ENCODE measurements at regions not wholly inside any gene's neighbourhood (a gene's known extent, or its start where the extent isn't known, plus 50 kb on each side); places are given as distances from the start of the nearest gene placed in this dataset.

GRCh38 chr4:18480342-18480741 is 458.8 kb upstream of the LCORL start:
- Histone ChIP-seq H3K27ac (ENCODE audit: low read depth in 2 of 2, low read length in 1 of 2) (no peak overlapping the region), H3K9ac (no peak overlapping the region), H3K4me2 (no peak overlapping the region), H3K27me3 (ENCODE audit: insufficient read depth) (no peaks in the 10 kb centered on the region), H2AFZ (ENCODE audit: low read depth) (no peak overlapping the region), H4K20me1 (ENCODE audit: insufficient read depth) (no peaks in the 10 kb centered on the region), H3K9me3 (peaks cover 4% of the 10 kb centered on the region; the same call in 1 of the 2 replicates), H3F3A (replicated peaks; ENCODE audit: insufficient read depth) (no peaks in the 10 kb centered on the region), H3K9me2 (no peaks in the 10 kb centered on the region), H3K4me3 (ENCODE audit: low read depth in 2 of 2, low read length in 1 of 2) (no peak overlapping the region), H3K79me2 (ENCODE audit: insufficient read depth) (no peaks in the 10 kb centered on the region), H3K4me1 (ENCODE audit: control insufficient read depth in 1 of 2, insufficient read depth in 2 of 2, low read depth in 1 of 2, low read length in 1 of 2) (no peaks in the 10 kb centered on the region), H3K36me3 (replicated peaks in 1 of 2; ENCODE audit: control insufficient read depth in 1 of 2, insufficient read depth in 2 of 2, low read length in 1 of 2) (no peaks in the 10 kb centered on the region)
- DNase-seq = no peak
- POLR2A ChIA-PET = no interaction called here
- CTCF ChIA-PET = interaction anchor here (0.7 kb wide), 1 partner anchor 15 kb away, joined by 3 read pairs; no protein-coding TSS in a partner anchor
- TF ChIP-seq USF1 (IDR thresholded peaks at IDR 0.05; ENCODE audit: borderline replicate concordance, low read depth) = no peak
- no peak for TF ChIP-seq CHD2 (IDR thresholded peaks at IDR 0.05; ENCODE audit: low read length, partially characterized antibody)
- no peak for TF ChIP-seq YY1 (IDR thresholded peaks at IDR 0.05; ENCODE audit: low read depth)
- no peak for TF ChIP-seq FOSL2 (IDR thresholded peaks at IDR 0.05; ENCODE audit: borderline replicate concordance, low read depth)
- TF ChIP-seq EZH2phosphoT487 (IDR thresholded peaks at IDR 0.05; ENCODE audit: borderline replicate concordance, low read depth) = no peak
- TF ChIP-seq USF2 (IDR thresholded peaks at IDR 0.05; ENCODE audit: borderline replicate concordance, low read depth, low read length) = no peak
- TF ChIP-seq CTCF (IDR thresholded peaks at IDR 0.05) = no peak
- TF ChIP-seq ZBTB33 (IDR thresholded peaks at IDR 0.05; ENCODE audit: borderline replicate concordance, low read depth) = no peak
- TF ChIP-seq TAF1 (IDR thresholded peaks at IDR 0.05; ENCODE audit: borderline replicate concordance, low read depth, low read length) = no peak
- no peak for TF ChIP-seq EP300 (IDR thresholded peaks at IDR 0.05; ENCODE audit: borderline replicate concordance in 1 of 2, low read depth in 1 of 2, low read length in 1 of 2)
- no peak for TF ChIP-seq RAD21 (IDR thresholded peaks at IDR 0.05; ENCODE audit: low read length)
- no peak for TF ChIP-seq JUND (IDR thresholded peaks at IDR 0.05)
- TF ChIP-seq NRF1 (IDR thresholded peaks at IDR 0.05; ENCODE audit: low read depth, low read length) = no peak
- TF ChIP-seq RXRA (IDR thresholded peaks at IDR 0.05; ENCODE audit: borderline replicate concordance, low read depth) = no peak
- TF ChIP-seq ELF1 (IDR thresholded peaks at IDR 0.05) = no peak
- TF ChIP-seq RFX5 (IDR thresholded peaks at IDR 0.05; ENCODE audit: low read length) = no peak
- TF ChIP-seq POLR2AphosphoS5 (IDR thresholded peaks at IDR 0.05; ENCODE audit: low read depth, low read length) = no peak
- TF ChIP-seq FOXJ3 (CRISPR knock-in tag; IDR thresholded peaks at IDR 0.05) = no peak
- no peak for TF ChIP-seq SMC3 (IDR thresholded peaks at IDR 0.05; ENCODE audit: low read depth, low read length)
- no peak for TF ChIP-seq TCF12 (IDR thresholded peaks at IDR 0.05)

All from SK-N-SH (cell line).